HEK293 (cell line): ENCODE measurements at regions not wholly inside any gene's neighbourhood (a gene's known extent, or its start where the extent isn't known, plus 50 kb on each side); places are given as distances from the start of the nearest gene placed in this dataset.
A peak's percentile ranks its signal among the peaks of the same experiment; 100 is the strongest.

Source experiments
- CTCF ChIA-PET: fragments of 350-600 bp; formaldehyde crosslinking; extraction: SDS; loops from one replicate; lab custom pipeline; 2021; ENCODE audit warnings: antibody characterized with exemption; lab: Yijun Ruan, JAX
- POLR2A ChIA-PET: fragments of 300-600 bp; formaldehyde crosslinking; extraction: SDS; loops from one replicate; lab custom pipeline; 2020; ENCODE audit warnings: antibody characterized with exemption, inconsistent platforms; lab: Yijun Ruan, JAX
- H3K27ac ChIP-seq: fragments of 200-500 bp; sonication (Bioruptor generic); 2 replicates; pipeline ENCODE4 v1.5.1; 2014; ENCODE audit warnings: low read depth, low read length, control low read depth, inconsistent platforms; ENCODE audit errors: extremely low read depth
- H3K36me3 ChIP-seq, 2 experiments: fragments of 200-500 bp in 1 of 2; sonication (Bioruptor generic) in 1 of 2; 1 replicate in 1 of 2; 2 replicates in 1 of 2; pipeline ENCODE4 v1.5.1; 2014 to 2017; ENCODE audit warnings: inconsistent platforms in 2 of 2, low read length in 2 of 2; ENCODE audit not compliant: control insufficient read depth in 2 of 2, insufficient read depth in 1 of 2
- H3K4me1 ChIP-seq: fragments of 200-500 bp; sonication (Bioruptor generic); 2 replicates; pipeline ENCODE4 v1.5.1; 2014; ENCODE audit warnings: mild to moderate bottlenecking, low read length, inconsistent platforms; ENCODE audit not compliant: control insufficient read depth, insufficient read depth
- H3K4me3 ChIP-seq: 2 replicates; pipeline ENCODE4 v1.5.1; 2011; ENCODE audit warnings: low read depth, mild to moderate bottlenecking, control low read depth, low read length, moderate library complexity
- H3K9me3 ChIP-seq: fragments of 200-500 bp; sonication (Bioruptor generic); 2 replicates; pipeline ENCODE4 v1.5.1; 2014; ENCODE audit warnings: low read depth, low read length, inconsistent platforms; ENCODE audit not compliant: control insufficient read depth, insufficient read depth
- ATF2 ChIP-seq: fragments of 450-650 bp; formaldehyde crosslinking; IDR thresholded peaks from 2 replicates; pipeline ENCODE4 v1.5.1; 2016; ENCODE audit warnings: missing biosample characterization, missing genetic modification characterization, low read depth
- HOXD13 ChIP-seq: sonication (generic); formaldehyde crosslinking; IDR thresholded peaks from 2 replicates; pipeline ENCODE4 v1.8.0; 2022; ENCODE audit warnings: missing genetic modification reagents, borderline replicate concordance
- INSM2 ChIP-seq: fragments of 450-650 bp; formaldehyde crosslinking; IDR thresholded peaks from 2 replicates; pipeline ENCODE4 v1.5.1; 2016; ENCODE audit warnings: missing biosample characterization, missing genetic modification characterization
- KLF16 ChIP-seq: fragments of 450-650 bp; formaldehyde crosslinking; IDR thresholded peaks from 2 replicates; pipeline ENCODE4 v1.5.1; 2017; ENCODE audit warnings: missing biosample characterization, missing genetic modification characterization
- PRDM4 ChIP-seq: fragments of 450-650 bp; formaldehyde crosslinking; IDR thresholded peaks from 2 replicates; pipeline ENCODE4 v1.5.1; 2017; ENCODE audit warnings: missing biosample characterization, missing genetic modification characterization
- PRDM6 ChIP-seq: fragments of 450-650 bp; formaldehyde crosslinking; IDR thresholded peaks from 2 replicates; pipeline ENCODE4 v1.5.1; 2017; ENCODE audit warnings: missing biosample characterization, missing genetic modification characterization
- ZNF223 ChIP-seq: fragments of 450-650 bp; formaldehyde crosslinking; IDR thresholded peaks from 2 replicates; pipeline ENCODE4 v1.5.1; 2016; ENCODE audit warnings: missing biosample characterization, missing genetic modification characterization
- ZNF398 ChIP-seq: fragments of 450-650 bp; formaldehyde crosslinking; IDR thresholded peaks from 2 replicates; pipeline ENCODE4 v1.5.1; 2017; ENCODE audit warnings: missing biosample characterization, missing genetic modification characterization
- ZNF473 ChIP-seq: fragments of 450-650 bp; formaldehyde crosslinking; IDR thresholded peaks from 2 replicates; pipeline ENCODE4 v1.5.1; 2017; ENCODE audit warnings: missing biosample characterization, missing genetic modification characterization
- ZNF513 ChIP-seq: fragments of 450-650 bp; IDR thresholded peaks from 2 replicates; pipeline ENCODE4 v1.5.1; 2018; ENCODE audit warnings: missing biosample characterization, missing genetic modification characterization
- ZNF549 ChIP-seq: fragments of 450-650 bp; IDR thresholded peaks from 2 replicates; pipeline ENCODE4 v1.5.1; 2018; ENCODE audit warnings: missing biosample characterization, missing genetic modification characterization, mild to moderate bottlenecking, inconsistent platforms, moderate library complexity
- ZNF561 ChIP-seq: fragments of 450-650 bp; IDR thresholded peaks from 2 replicates; pipeline ENCODE4 v1.5.1; 2018; ENCODE audit warnings: missing biosample characterization, missing genetic modification characterization, borderline replicate concordance
- ZNF610 ChIP-seq: fragments of 450-650 bp; formaldehyde crosslinking; IDR thresholded peaks from 2 replicates; pipeline ENCODE4 v1.5.1; 2016; ENCODE audit warnings: missing biosample characterization, missing genetic modification characterization, borderline replicate concordance
- ZNF626 ChIP-seq: fragments of 450-650 bp; sonication (Bioruptor Pico); formaldehyde crosslinking; IDR thresholded peaks from 2 replicates; pipeline ENCODE4 v1.5.1; 2018; ENCODE audit warnings: missing biosample characterization, missing genetic modification characterization, inconsistent platforms
- ZNF670 ChIP-seq: fragments of 450-650 bp; formaldehyde crosslinking; IDR thresholded peaks from 2 replicates; pipeline ENCODE4 v1.5.1; 2016; ENCODE audit warnings: missing biosample characterization, missing genetic modification characterization, low read depth
- ZNF692 ChIP-seq: fragments of 450-650 bp; formaldehyde crosslinking; IDR thresholded peaks from 2 replicates; pipeline ENCODE4 v1.5.1; 2016; ENCODE audit warnings: missing biosample characterization, missing genetic modification characterization
- ZNF792 ChIP-seq: fragments of 450-650 bp; formaldehyde crosslinking; IDR thresholded peaks from 2 replicates; pipeline ENCODE4 v1.5.1; 2016; ENCODE audit warnings: missing biosample characterization, missing genetic modification characterization

- H3K4me3 ChIP-seq, result no peak overlapping the region
- ChIA-PET POLR2A (no interaction called here), CTCF (interaction anchor here (1.1 kb wide), 1 partner anchor 88 kb away, joined by 3 read pairs; no protein-coding TSS in a partner anchor)
- H3K4me1 ChIP-seq, result no peaks in the 10 kb centered on the region
- no peak overlapping the region for H3K27ac ChIP-seq
- no peaks in the 10 kb centered on the region for H3K36me3 ChIP-seq
- no peaks in the 10 kb centered on the region for H3K9me3 ChIP-seq
- TF ChIP-seq ZNF223 (tag by site-specific recombination) (no peak), ZNF549 (tag by site-specific recombination) (no peak), KLF16 (tag by site-specific recombination) (no peak), ZNF513 (tag by site-specific recombination) (peak; percentile 56; the same call in 1 of the 2 replicates), ZNF473 (tag by site-specific recombination) (no peak), ZNF792 (tag by site-specific recombination) (no peak), PRDM4 (no peak)
Measured at GRCh38 chr11:27786864-27787263, 86.6 kb upstream of the BDNF start.

- Histone ChIP-seq H3K27ac (no peak overlapping the region), H3K36me3 (no peaks in the 10 kb centered on the region), H3K4me1 (no peaks in the 10 kb centered on the region), H3K4me3 (no peak overlapping the region), H3K9me3 (no peaks in the 10 kb centered on the region)
- POLR2A ChIA-PET, result no interaction called here
- TF ChIP-seq ZNF398 (tag by site-specific recombination) (no peak), INSM2 (tag by site-specific recombination) (no peak)
- CTCF ChIA-PET, result interaction anchor here (1.1 kb wide), 1 partner anchor 88 kb away, joined by 3 read pairs; no protein-coding TSS in a partner anchor
Measured at GRCh38 chr11:27786331-27786730, 86.1 kb upstream of the BDNF start.

GRCh38 chr11:27783701-27784355 is 83.6 kb upstream of the BDNF start:
- H3K4me1 ChIP-seq, result no peaks in the 10 kb centered on the region
- no peak overlapping the region for H3K27ac ChIP-seq
- ChIA-PET POLR2A (interaction anchor here (0.6 kb wide), 1 partner anchor 66 kb away, joined by 3 read pairs; no protein-coding TSS in a partner anchor), CTCF (interaction anchor here (0.6 kb wide), 1 partner anchor 67 kb away, joined by 4 read pairs; no protein-coding TSS in a partner anchor)
- no peak overlapping the region for H3K4me3 ChIP-seq
- H3K36me3 ChIP-seq, result no peaks in the 10 kb centered on the region
- H3K9me3 ChIP-seq, result no peaks in the 10 kb centered on the region
- TF ChIP-seq ZNF626 (no peak), HOXD13 (CRISPR knock-in tag) (no peak), ZNF670 (tag by site-specific recombination) (no peak), ZNF610 (no peak), ZNF223 (tag by site-specific recombination) (no peak), ZNF561 (tag by site-specific recombination) (no peak), PRDM6 (tag by site-specific recombination) (no peak), ZNF692 (tag by site-specific recombination) (no peak), ATF2 (tag by site-specific recombination) (no peak), ZNF792 (tag by site-specific recombination) (no peak)
